GM21526 (cell line): ENCODE measurements at regions not wholly inside any gene's neighbourhood (a gene's known extent, or its start where the extent isn't known, plus 50 kb on each side); places are given as distances from the start of the nearest gene placed in this dataset.

Source experiments
- ATAC-seq: cut with Tn5 transposase; IDR thresholded peaks from one replicate; pipeline ENCODE4 v1.9.1; 2021; ENCODE audit warnings: moderate library complexity; ENCODE audit not compliant: unreplicated experiment, low FRiP score

GRCh38 chr13:64020126-64020525, 2604.5 kb upstream of the PCDH20 start:
- no peak for ATAC-seq

GRCh38 chr13:64007339-64007738, 2591.7 kb upstream of the PCDH20 start:
- ATAC-seq = no peak

GRCh38 chr13:64000321-64000720, 2584.7 kb upstream of the PCDH20 start:
- no peak for ATAC-seq

GRCh38 chr13:63999614-64000305, 2584.1 kb upstream of the PCDH20 start:
- ATAC-seq = no peak

GRCh38 chr13:63983366-63983765, 2567.7 kb upstream of the PCDH20 start:
- no peak for ATAC-seq

GRCh38 chr13:63979951-63980350, 2564.3 kb upstream of the PCDH20 start:
- ATAC-seq = no peak

- no peak for ATAC-seq
Measured at GRCh38 chr13:63972328-63972727, 2556.7 kb upstream of the PCDH20 start.

GRCh38 chr13:63954683-63955082, 2539.0 kb upstream of the PCDH20 start:
- ATAC-seq = no peak

- ATAC-seq = no peak
Measured at GRCh38 chr13:63948045-63948444, 2532.4 kb upstream of the PCDH20 start.

GRCh38 chr13:63944911-63945310, 2529.3 kb upstream of the PCDH20 start:
- ATAC-seq = no peak

- ATAC-seq = no peak
Measured at GRCh38 chr13:63942372-63942771, 2526.7 kb upstream of the PCDH20 start.

- no peak for ATAC-seq
Measured at GRCh38 chr13:63938851-63939250, 2523.2 kb upstream of the PCDH20 start.

- ATAC-seq = no peak
Measured at GRCh38 chr13:63910511-63910910, 2494.9 kb upstream of the PCDH20 start.

- ATAC-seq = no peak
Measured at GRCh38 chr13:63909726-63910375, 2494.2 kb upstream of the PCDH20 start.

GRCh38 chr13:63902141-63902540, 2486.5 kb upstream of the PCDH20 start:
- ATAC-seq = no peak

GRCh38 chr13:63901630-63902029, 2486.0 kb upstream of the PCDH20 start:
- ATAC-seq = no peak

- ATAC-seq = no peak
Measured at GRCh38 chr13:63900406-63900805, 2484.8 kb upstream of the PCDH20 start.

GRCh38 chr13:63896321-63896720, 2480.7 kb upstream of the PCDH20 start:
- no peak for ATAC-seq

- ATAC-seq = no peak
Measured at GRCh38 chr13:63882052-63882451, 2466.4 kb upstream of the PCDH20 start.

GRCh38 chr13:63880705-63881104, 2465.1 kb upstream of the PCDH20 start:
- ATAC-seq = no peak

GRCh38 chr13:63873936-63874335, 2458.3 kb upstream of the PCDH20 start:
- no peak for ATAC-seq

GRCh38 chr13:63864171-63864902, 2448.7 kb upstream of the PCDH20 start:
- ATAC-seq = no peak
